GM12873 (cell line): ENCODE measurements at regions not wholly inside any gene's neighbourhood (a gene's known extent, or its start where the extent isn't known, plus 50 kb on each side); places are given as distances from the start of the nearest gene placed in this dataset.

Source experiments
- TF ChIP-seq, protein P1 (sequence below): IDR thresholded peaks from 2 replicates; pipeline ENCODE4 v1.5.1; 2012; ENCODE audit warnings: low read depth, mild to moderate bottlenecking, moderate library complexity, low read length, control low read depth; ENCODE audit not compliant: insufficient read depth; ENCODE audit errors: missing control alignments

DNA sequence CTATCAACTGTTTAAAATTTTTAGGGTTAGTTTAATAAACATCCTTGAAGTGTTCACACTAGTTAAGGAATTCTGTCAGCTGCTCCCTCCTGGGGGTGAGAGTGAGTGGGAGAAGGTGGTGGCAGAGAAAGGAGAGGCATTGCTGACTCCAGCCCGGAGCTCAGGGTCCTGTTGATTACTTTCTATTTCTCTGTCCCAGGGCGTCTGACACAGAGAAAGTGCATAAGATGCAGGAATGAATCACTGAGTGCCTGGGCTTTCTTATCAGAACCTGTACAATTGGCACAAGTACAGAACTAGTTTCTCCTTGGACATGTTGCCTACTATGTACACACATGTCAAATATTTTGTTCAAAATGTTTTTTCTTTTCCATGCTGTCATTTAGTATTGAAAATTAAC lies 410.8 kb upstream of the COBL start:
- TF ChIP-seq, protein P1, sequence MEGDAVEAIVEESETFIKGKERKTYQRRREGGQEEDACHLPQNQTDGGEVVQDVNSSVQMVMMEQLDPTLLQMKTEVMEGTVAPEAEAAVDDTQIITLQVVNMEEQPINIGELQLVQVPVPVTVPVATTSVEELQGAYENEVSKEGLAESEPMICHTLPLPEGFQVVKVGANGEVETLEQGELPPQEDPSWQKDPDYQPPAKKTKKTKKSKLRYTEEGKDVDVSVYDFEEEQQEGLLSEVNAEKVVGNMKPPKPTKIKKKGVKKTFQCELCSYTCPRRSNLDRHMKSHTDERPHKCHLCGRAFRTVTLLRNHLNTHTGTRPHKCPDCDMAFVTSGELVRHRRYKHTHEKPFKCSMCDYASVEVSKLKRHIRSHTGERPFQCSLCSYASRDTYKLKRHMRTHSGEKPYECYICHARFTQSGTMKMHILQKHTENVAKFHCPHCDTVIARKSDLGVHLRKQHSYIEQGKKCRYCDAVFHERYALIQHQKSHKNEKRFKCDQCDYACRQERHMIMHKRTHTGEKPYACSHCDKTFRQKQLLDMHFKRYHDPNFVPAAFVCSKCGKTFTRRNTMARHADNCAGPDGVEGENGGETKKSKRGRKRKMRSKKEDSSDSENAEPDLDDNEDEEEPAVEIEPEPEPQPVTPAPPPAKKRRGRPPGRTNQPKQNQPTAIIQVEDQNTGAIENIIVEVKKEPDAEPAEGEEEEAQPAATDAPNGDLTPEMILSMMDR, result no peak

DNA sequence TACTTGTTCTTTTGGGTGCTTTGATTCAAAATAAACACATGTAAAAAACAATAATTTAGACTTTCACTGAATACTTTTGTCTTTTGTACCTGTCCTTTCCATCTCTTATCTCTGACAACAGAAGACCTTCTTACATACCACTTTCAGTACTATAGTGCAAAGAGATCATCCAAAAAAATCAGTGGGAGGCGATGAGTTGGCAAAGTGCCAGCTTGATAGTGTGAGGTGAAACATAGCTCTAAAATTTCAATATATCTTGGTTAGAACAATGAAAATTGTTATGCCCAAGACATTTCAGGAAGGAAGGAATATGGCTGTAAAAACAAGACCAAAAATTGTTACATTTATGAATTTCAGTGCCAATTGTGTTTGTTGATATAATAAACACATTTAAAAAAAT lies 390.2 kb upstream of the COBL start:
- TF ChIP-seq, protein P1, result no peak

DNA sequence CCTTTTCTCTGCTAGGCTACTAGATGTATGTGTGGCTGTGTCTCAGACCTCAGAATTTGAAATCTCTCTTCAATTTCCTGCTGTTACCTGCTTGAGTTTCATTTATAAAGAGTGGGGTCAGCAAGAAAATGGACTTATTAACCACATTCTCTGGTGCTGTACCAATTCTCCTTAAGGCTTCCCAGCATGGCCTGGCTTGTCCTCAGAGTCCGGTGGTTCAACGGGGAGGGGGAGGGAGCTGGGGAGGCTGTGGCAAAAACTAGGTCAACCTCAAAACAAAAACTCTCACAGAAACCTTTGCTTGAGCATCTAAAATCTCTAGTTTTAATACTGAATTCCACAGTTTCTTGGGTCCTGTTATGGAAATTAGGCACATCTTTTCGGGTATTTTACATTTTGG lies 389.1 kb upstream of the COBL start:
- TF ChIP-seq, protein P1, result no peak

DNA sequence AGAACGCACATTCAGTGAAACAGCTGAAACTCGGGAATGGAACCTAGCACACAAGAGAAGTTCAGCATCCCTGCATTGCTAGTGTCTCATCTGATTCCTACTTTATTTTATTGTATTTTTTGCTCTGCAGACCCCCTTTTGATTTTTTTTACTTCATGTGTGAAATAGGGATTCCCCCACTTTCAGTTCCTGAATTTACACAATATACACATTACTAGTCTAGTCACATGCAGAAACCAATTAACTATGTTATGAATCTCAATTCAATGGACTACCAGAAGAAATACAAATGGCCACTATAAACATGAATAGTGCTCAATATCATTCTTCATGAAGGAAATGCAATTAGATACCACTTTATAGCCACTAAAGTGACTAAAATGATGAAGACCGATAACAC lies 386.1 kb upstream of the COBL start:
- TF ChIP-seq, protein P1, result no peak

DNA sequence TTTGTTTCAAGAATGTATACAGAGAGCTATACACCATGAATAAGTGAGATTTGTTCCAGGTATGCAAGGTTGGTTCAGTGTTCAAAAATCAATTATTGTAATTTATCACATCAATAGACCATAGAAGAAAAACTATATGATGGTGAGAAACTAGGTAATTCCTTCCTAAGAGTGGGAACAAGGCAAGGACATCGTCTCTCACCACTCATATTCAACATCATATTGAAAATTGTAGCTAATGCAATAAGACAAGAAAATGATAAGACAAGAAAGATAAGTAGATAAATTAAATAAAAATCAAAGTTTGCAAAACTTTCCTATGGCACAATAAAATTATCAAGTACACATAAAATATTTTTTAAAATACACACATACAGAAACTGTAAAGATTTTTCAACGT lies 385.3 kb upstream of the COBL start:
- TF ChIP-seq, protein P1, result no peak

DNA sequence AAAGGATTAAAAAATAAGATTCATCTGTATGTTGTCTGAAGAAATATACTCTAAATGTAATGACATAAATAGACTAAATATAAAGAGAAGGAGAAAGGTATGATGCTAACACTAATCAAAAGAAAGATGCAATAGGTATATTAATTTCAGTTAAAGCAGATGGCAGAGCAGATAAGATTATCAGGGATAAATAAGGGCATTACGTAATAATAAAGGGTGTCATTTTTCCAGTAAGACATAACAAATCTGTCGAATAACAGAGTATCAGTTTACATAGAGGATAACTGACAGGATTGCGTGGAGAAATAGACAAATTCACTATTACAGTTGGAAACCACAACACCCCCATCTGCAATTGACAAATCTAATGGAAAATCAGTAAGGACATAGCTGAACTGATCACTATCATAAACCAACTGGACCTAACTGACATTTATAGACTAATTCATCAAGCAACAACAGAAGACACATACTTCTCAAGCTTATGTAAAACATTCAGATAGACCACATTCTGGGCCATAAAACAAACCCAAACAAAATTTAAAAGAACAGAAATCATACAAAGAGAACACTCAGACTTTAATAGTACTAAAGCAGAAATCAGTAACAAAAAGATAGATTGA lies 384.1 kb upstream of the COBL start:
- TF ChIP-seq, protein P1, result no peak

DNA sequence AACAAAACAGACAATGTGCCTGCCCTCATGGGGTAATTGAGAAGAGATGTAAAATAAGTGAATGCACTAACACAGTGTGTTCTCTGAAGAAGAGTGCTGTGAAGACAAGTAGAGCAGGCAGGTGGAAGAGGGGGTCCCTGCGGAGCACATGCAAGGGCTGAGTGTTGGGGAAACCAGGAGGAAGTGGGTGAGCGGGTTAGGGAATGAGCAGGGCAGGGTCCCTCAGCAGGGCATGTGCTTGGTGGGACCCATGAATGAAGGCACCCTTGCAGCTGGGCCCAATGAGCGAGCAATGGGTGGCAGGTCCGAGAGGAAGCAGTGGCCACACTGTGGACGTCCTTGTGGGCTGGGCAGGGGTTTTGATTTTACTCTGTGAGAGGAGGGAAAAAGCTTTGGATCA lies 376.6 kb upstream of the COBL start:
- TF ChIP-seq, protein P1, result no peak

DNA sequence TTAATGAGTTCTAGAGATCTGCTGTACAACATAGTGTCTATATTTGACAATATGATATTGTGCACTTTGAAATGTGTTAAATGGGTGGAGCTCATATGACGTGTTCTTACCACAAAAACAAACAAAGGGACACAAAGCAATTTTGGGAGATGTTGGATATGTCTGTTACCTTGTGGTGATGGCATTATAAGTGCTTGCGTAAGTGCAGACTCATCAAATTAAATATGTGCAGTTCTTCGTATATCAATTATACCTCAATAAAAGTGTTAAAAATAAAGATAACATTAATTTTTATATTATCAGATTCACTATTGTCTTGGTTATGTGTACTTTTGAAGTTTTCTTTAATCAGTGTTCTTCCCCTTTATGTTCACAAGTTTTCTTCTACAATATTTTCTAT lies 372.9 kb upstream of the COBL start:
- TF ChIP-seq, protein P1, result no peak
